ENCODE measurements at regions not wholly inside any gene's neighbourhood (a gene's known extent, or its start where the extent isn't known, plus 50 kb on each side); places are given as distances from the start of the nearest gene placed in this dataset.

DNA sequence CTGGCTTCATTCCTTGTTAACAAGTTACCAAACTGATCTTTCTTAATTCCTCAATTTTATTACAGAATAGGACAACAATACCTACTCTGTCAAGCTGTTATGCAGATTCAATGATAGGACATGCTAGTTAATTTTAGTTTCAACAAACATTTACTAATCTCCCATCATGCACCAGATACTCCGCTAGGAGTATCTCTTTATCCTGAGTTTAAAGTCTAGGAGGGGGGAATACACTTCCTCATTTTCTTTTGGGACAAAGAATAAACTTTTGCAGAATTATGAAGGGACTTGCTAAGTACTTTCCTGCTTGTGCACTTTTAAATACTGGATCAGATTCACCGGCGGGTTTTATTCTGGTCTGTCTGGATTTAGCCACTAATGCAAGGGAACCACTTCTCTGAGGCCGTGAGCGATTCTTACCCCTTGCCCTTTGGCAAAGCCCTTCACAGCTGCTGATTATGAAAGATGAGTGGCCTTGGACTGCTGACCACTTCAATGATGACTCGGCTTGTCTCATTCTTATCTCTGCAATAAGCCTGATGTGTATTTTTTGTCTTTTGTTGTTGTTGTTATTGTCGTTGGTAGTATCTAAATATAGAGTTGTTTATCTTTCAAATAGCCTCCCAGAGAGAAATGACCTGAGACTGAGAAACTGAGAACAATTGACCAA is 73.9 kb downstream of the RMI1 start:
- Histone ChIP-seq H3K9me3 (no peaks in the 10 kb centered on the region), H3K4me1 (ENCODE audit: insufficient read depth) (peaks cover 4% of the 10 kb centered on the region), H3K27ac (no peak overlapping the region), H3K27me3 (peaks cover 3% of the 10 kb centered on the region), H3K36me3 (no peaks in the 10 kb centered on the region), H3K4me3 (no peak overlapping the region)
- TF ChIP-seq, protein P1, sequence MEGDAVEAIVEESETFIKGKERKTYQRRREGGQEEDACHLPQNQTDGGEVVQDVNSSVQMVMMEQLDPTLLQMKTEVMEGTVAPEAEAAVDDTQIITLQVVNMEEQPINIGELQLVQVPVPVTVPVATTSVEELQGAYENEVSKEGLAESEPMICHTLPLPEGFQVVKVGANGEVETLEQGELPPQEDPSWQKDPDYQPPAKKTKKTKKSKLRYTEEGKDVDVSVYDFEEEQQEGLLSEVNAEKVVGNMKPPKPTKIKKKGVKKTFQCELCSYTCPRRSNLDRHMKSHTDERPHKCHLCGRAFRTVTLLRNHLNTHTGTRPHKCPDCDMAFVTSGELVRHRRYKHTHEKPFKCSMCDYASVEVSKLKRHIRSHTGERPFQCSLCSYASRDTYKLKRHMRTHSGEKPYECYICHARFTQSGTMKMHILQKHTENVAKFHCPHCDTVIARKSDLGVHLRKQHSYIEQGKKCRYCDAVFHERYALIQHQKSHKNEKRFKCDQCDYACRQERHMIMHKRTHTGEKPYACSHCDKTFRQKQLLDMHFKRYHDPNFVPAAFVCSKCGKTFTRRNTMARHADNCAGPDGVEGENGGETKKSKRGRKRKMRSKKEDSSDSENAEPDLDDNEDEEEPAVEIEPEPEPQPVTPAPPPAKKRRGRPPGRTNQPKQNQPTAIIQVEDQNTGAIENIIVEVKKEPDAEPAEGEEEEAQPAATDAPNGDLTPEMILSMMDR (IDR thresholded peaks at IDR 0.05), result no peak
- TF ChIP-seq POLR2A (IDR thresholded peaks at IDR 0.05), result no peak
- TF ChIP-seq EP300 (IDR thresholded peaks at IDR 0.05), result no peak
- intact Hi-C loops (cut with DNase I), result no loop called here
- 28 to 41% (median 29%) methylated on average over 7 of the region's 7 CpGs for WGBS, 3 donors
- no peak for DNase-seq

DNA sequence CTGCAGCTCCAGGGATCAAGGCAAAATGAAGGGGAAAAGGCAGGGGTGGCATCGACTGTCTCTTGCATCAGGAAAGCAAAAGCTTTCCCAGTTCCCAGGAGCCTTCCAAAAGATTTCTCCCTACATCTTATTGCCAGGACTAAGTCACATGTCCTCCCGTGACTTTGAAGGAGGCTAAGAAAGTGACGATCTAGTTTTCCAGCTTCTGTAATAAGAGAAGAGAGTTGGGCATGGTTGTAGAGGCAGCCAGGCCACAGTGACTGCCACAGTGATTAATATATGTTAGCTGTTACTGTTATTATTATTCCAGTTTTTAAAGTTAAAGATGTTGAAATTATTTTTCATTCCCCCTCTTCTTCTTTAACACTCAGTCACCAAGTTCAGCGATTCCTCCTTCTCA is 77.1 kb downstream of the RMI1 start:
- WGBS, 3 donors, result 91 to 92% (median 92%) methylated on average over 4 of the region's 4 CpGs
- Histone ChIP-seq H3K27me3 (peaks cover 3% of the 10 kb centered on the region), H3K27ac (no peak overlapping the region), H3K36me3 (no peaks in the 10 kb centered on the region), H3K9me3 (no peaks in the 10 kb centered on the region), H3K4me1 (ENCODE audit: insufficient read depth) (peaks cover 5% of the 10 kb centered on the region), H3K4me3 (no peak overlapping the region)
- no peak for DNase-seq
- TF ChIP-seq EP300 (IDR thresholded peaks at IDR 0.05) (no peak), POLR2A (IDR thresholded peaks at IDR 0.05) (no peak)
- TF ChIP-seq, protein P1 (IDR thresholded peaks at IDR 0.05), result no peak
- intact Hi-C loops (cut with DNase I), result no loop called here

DNA sequence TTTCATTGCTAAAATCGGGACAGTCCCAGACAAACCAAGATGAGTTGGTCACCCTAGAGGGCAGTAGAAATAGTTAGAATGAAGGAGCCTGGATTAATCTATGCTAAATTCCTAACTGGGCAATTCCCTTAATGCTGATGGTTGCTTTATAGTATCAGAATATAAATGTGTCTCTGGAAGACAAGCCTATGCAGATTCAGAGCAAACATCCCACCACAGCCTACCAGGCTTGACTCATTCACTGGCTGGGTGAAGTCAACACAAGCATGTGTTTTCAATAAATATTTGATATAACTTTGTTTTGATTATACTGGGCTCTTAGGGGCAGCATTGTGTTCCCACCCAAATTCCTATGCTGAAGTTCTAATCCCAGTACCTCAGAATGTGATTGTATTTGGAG is 79.3 kb downstream of the RMI1 start:
- H3K9me3 ChIP-seq, result no peaks in the 10 kb centered on the region
- no peak overlapping the region for H3K4me3 ChIP-seq
- 70 to 87% (median 77%) methylated on average over 1 of the region's 1 CpG for WGBS, 3 donors
- intact Hi-C loops (cut with DNase I), result no loop called here
- no peaks in the 10 kb centered on the region for H3K36me3 ChIP-seq
- DNase-seq, result no peak
- H3K4me1 ChIP-seq (ENCODE audit: insufficient read depth), result peaks cover 4% of the 10 kb centered on the region
- no peaks in the 10 kb centered on the region for H3K27me3 ChIP-seq
- H3K27ac ChIP-seq, result no peak overlapping the region
- TF ChIP-seq POLR2A (IDR thresholded peaks at IDR 0.05) (no peak), EP300 (IDR thresholded peaks at IDR 0.05) (no peak)
- TF ChIP-seq, protein P1 (IDR thresholded peaks at IDR 0.05), result no peak

DNA sequence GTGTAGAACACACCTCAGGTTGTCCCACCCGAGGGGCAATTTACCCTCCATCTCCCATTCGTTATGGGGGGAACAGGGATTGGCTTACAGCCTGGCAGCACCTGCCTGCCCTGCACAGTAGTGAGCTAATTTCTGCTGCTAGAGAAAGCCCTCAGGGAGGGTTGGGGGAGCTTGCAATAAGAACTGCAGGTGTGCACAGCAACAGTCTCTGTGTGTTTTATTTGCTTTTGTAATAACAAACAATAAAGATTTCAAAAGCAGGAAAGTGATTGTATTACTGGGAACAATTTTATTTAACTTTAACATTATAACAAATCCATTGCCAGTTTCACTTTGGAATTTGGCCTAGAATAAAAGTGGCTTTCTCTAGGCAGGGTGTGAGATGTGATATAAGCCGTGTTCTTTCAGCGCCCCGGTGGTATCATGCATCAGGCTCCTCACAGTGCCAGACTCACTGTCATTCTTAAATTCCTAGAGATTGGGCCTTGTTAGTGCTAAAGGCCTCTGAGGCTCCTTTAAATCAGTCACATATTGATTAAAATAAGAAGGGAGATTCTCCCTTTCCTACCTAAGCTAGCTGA is 81.1 kb downstream of the RMI1 start:
- Histone ChIP-seq H3K27me3 (no peaks in the 10 kb centered on the region), H3K4me1 (ENCODE audit: insufficient read depth) (peaks cover 1% of the 10 kb centered on the region), H3K9me3 (no peaks in the 10 kb centered on the region), H3K36me3 (no peaks in the 10 kb centered on the region), H3K27ac (no peak overlapping the region), H3K4me3 (no peak overlapping the region)
- WGBS, 3 donors, result 25 to 44% (median 33%) methylated on average over 5 of the region's 5 CpGs
- TF ChIP-seq POLR2A (IDR thresholded peaks at IDR 0.05) (no peak), EP300 (IDR thresholded peaks at IDR 0.05) (no peak)
- TF ChIP-seq, protein P1 (IDR thresholded peaks at IDR 0.05), result no peak
- DNase-seq, result no peak
- intact Hi-C loops (cut with DNase I), result no loop called here

Measured in ovary (tissue), 7 donors.